Fibroblast of lung (primary cell): ENCODE measurements at regions not wholly inside any gene's neighbourhood (a gene's known extent, or its start where the extent isn't known, plus 50 kb on each side); places are given as distances from the start of the nearest gene placed in this dataset.

Source experiments
- DNase-seq, 2 donors: peaks; one replicate each; pipeline versions ENCODE4 v3.0.0 to v3.0.0-alpha.2; 2010; ENCODE audit warnings: low read depth in 2 of 2
- H2AFZ ChIP-seq: 2 replicates; pipeline ENCODE4 v1.5.1; 2012; ENCODE audit warnings: low read length, control low read depth, inconsistent platforms
- H3K27ac ChIP-seq: 2 replicates; pipeline ENCODE4 v1.5.1; 2011; ENCODE audit warnings: low read length, control low read depth; ENCODE audit not compliant: insufficient read depth
- H3K27me3 ChIP-seq: 2 replicates; pipeline ENCODE4 v1.5.1; 2011; ENCODE audit warnings: mild to moderate bottlenecking, low read length; ENCODE audit not compliant: control insufficient read depth, insufficient read depth
- H3K36me3 ChIP-seq: 2 replicates; pipeline ENCODE4 v1.5.1; 2011; ENCODE audit warnings: low read length; ENCODE audit not compliant: control insufficient read depth, insufficient read depth
- H3K4me1 ChIP-seq: 2 replicates; pipeline ENCODE4 v1.5.1; 2011; ENCODE audit warnings: low read length; ENCODE audit not compliant: control insufficient read depth, insufficient read depth; ENCODE audit errors: extremely low read depth
- H3K4me2 ChIP-seq: 2 replicates; pipeline ENCODE4 v1.5.1; 2011; ENCODE audit warnings: low read length, control low read depth; ENCODE audit not compliant: insufficient read depth; ENCODE audit errors: extremely low read depth
- H3K4me3 ChIP-seq, 4 experiments: fragments of 200-600 bp in 1 of 4; sonication (generic) in 1 of 4; replicated peaks in 1 of 4; 2 replicates each; pipeline ENCODE4 v1.5.1; 2011 to 2016; ENCODE audit warnings: low read length in 4 of 4, low read depth in 3 of 4, mild to moderate bottlenecking in 3 of 4, control low read depth in 2 of 4, inconsistent platforms in 1 of 4, mixed read lengths in 1 of 4; ENCODE audit not compliant: insufficient read depth in 1 of 4; ENCODE audit errors: control extremely low read depth in 1 of 4
- H3K79me2 ChIP-seq: 2 replicates; pipeline ENCODE4 v1.5.1; 2012; ENCODE audit warnings: mild to moderate bottlenecking, low read length, inconsistent platforms; ENCODE audit not compliant: control insufficient read depth, insufficient read depth
- H3K9ac ChIP-seq: 2 replicates; pipeline ENCODE4 v1.5.1; 2011; ENCODE audit warnings: mild to moderate bottlenecking, low read length, control low read depth; ENCODE audit not compliant: insufficient read depth
- H3K9me3 ChIP-seq: 2 replicates; pipeline ENCODE4 v1.5.1; 2012; ENCODE audit warnings: low read depth, low read length; ENCODE audit not compliant: control insufficient read depth, insufficient read depth
- H4K20me1 ChIP-seq: 2 replicates; pipeline ENCODE4 v1.5.1; 2011; ENCODE audit warnings: low read length; ENCODE audit not compliant: control insufficient read depth, insufficient read depth; ENCODE audit errors: extremely low read depth
- CTCF ChIP-seq, 2 donors: IDR thresholded peaks in 1 of 2; conservative IDR thresholded peaks in 1 of 2; 1 replicate in 1 of 2; 2 replicates in 1 of 2; pipeline ENCODE4 v1.5.1; 2011 to 2012; ENCODE audit warnings: low read length in 2 of 2, control low read depth in 1 of 2, inconsistent platforms in 1 of 2, low read depth in 1 of 2, mild to moderate bottlenecking in 1 of 2
- EZH2 ChIP-seq: IDR thresholded peaks from 2 replicates; pipeline ENCODE4 v1.5.1; 2012; ENCODE audit warnings: low read length, control low read depth, mild to moderate bottlenecking; ENCODE audit errors: missing control alignments

- TF ChIP-seq EZH2, result no peak
- no peak for TF ChIP-seq CTCF (conservative IDR thresholded peaks at IDR 0.05 in 1 of 2, IDR thresholded peaks at IDR 0.05 in 1 of 2; ENCODE audit: low read depth in 1 of 2, low read length in 2 of 2)
- Histone ChIP-seq H3K9ac (no peak overlapping the region), H3K36me3 (no peaks in the 10 kb centered on the region), H3K79me2 (no peaks in the 10 kb centered on the region), H3K27me3 (no peaks in the 10 kb centered on the region), H3K4me3 (no peak overlapping the region), H3K27ac (no peak overlapping the region), H4K20me1 (no peaks in the 10 kb centered on the region), H3K9me3 (no peaks in the 10 kb centered on the region), H3K4me1 (peaks cover 6% of the 10 kb centered on the region), H2AFZ (no peak overlapping the region), H3K4me2 (no peak overlapping the region)
- DNase-seq, result no peak
Measured at GRCh38 chr17:14739656-14740431, 439.0 kb downstream of the HS3ST3B1 start.

GRCh38 chr17:14738652-14738988 lies 437.7 kb downstream of the HS3ST3B1 start:
- TF ChIP-seq CTCF (conservative IDR thresholded peaks at IDR 0.05 in 1 of 2, IDR thresholded peaks at IDR 0.05 in 1 of 2; ENCODE audit: low read depth in 1 of 2, low read length in 2 of 2) (no peak), EZH2 (no peak)
- Histone ChIP-seq H3K27me3 (no peaks in the 10 kb centered on the region), H3K4me1 (peaks cover 6% of the 10 kb centered on the region), H3K79me2 (no peaks in the 10 kb centered on the region), H3K9me3 (no peaks in the 10 kb centered on the region), H3K27ac (peak overlapping the region; percentile 37), H3K9ac (no peak overlapping the region), H4K20me1 (no peaks in the 10 kb centered on the region), H3K36me3 (no peaks in the 10 kb centered on the region), H3K4me2 (no peak overlapping the region), H2AFZ (no peak overlapping the region), H3K4me3 (no peak overlapping the region)
- DNase-seq, result no peak

DNA sequence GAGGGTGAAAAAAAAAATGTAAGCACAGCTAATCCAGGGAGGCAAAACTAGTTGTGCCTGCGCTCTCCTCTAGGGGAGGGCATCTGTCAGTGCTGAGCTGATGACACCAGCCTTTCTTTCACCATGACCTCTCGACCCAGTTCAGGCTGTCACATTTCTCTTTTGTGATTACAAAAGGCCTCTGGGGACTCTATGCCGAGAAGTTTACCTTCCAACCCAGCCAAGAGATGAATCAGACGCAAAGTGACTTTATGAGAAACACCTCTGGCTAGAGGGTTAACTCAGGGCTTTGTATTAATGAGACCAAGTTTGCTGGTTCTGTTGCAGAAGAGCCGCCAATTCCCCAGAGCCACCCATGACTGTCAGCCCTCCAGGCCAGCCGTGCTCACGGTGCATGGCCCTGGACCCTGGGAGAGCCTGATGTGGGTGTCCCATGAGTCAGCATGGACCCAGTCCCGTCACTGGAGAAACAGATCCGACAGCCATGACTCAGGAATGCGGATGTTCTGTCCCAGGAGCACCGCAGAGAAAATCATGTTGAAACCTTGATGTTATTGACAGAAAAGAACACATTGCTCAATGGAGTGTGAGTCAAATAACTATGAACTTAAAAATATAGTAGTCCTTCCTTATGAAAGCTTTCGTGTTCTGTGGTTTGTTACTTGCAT lies 437.2 kb downstream of the HS3ST3B1 start:
- DNase-seq, result peak; percentile 82 to 98
- TF ChIP-seq CTCF (conservative IDR thresholded peaks at IDR 0.05 in 1 of 2, IDR thresholded peaks at IDR 0.05 in 1 of 2; ENCODE audit: low read depth in 1 of 2, low read length in 2 of 2), result peak in 1 of 2 donors; percentile 54
- TF ChIP-seq EZH2, result no peak
- no peaks in the 10 kb centered on the region for H3K27me3 ChIP-seq
- H3K4me3 ChIP-seq, result no peak overlapping the region
- H4K20me1 ChIP-seq, result no peaks in the 10 kb centered on the region
- no peak overlapping the region for H2AFZ ChIP-seq
- H3K9me3 ChIP-seq, result no peaks in the 10 kb centered on the region
- peak overlapping the region; percentile 37 for H3K27ac ChIP-seq
- H3K36me3 ChIP-seq, result no peaks in the 10 kb centered on the region
- H3K79me2 ChIP-seq, result no peaks in the 10 kb centered on the region
- no peak overlapping the region for H3K4me2 ChIP-seq
- H3K9ac ChIP-seq, result no peak overlapping the region
- peaks cover 6% of the 10 kb centered on the region for H3K4me1 ChIP-seq
